Esophagus (tissue), 2 donors: ENCODE measurements at regions not wholly inside any gene's neighbourhood (a gene's known extent, or its start where the extent isn't known, plus 50 kb on each side); places are given as distances from the start of the nearest gene placed in this dataset.

Experiments used
- H3K27ac ChIP-seq, 2 donors: one replicate each; pipeline ENCODE4 v1.5.1; 2013; ENCODE audit warnings: low read depth in 2 of 2, mild to moderate bottlenecking in 2 of 2, inconsistent platforms in 1 of 2, low read length in 1 of 2, moderate library complexity in 1 of 2
- H3K27me3 ChIP-seq, 2 donors: one replicate each; pipeline ENCODE4 v1.6.1; 2013; ENCODE audit warnings: low read length in 2 of 2, control low read depth in 1 of 2, mild to moderate bottlenecking in 1 of 2; ENCODE audit not compliant: insufficient read depth in 2 of 2, control insufficient read depth in 1 of 2
- H3K36me3 ChIP-seq, 2 donors: one replicate each; pipeline ENCODE4 v1.6.1; 2013; ENCODE audit warnings: low read length in 1 of 2; ENCODE audit not compliant: control insufficient read depth in 2 of 2, insufficient read depth in 2 of 2
- H3K4me1 ChIP-seq, 2 donors: one replicate each; pipeline ENCODE4 v1.6.1; 2013; ENCODE audit warnings: low read length in 1 of 2; ENCODE audit not compliant: control insufficient read depth in 2 of 2, insufficient read depth in 2 of 2
- H3K4me3 ChIP-seq, 2 donors: one replicate each; pipeline ENCODE4 v1.5.1; 2013; ENCODE audit warnings: low read length in 2 of 2, mild to moderate bottlenecking in 2 of 2, low read depth in 1 of 2, moderate library complexity in 1 of 2
- H3K9me3 ChIP-seq, 2 donors: one replicate each; pipeline ENCODE4 v1.6.1; 2013; ENCODE audit warnings: mild to moderate bottlenecking in 2 of 2, low read depth in 1 of 2, low read length in 1 of 2, moderate library complexity in 1 of 2; ENCODE audit not compliant: control insufficient read depth in 2 of 2, insufficient read depth in 1 of 2
- WGBS, 2 donors: extraction: QIAGEN DNeasy Blood & Tissue Kit; methylation state at CpG; one replicate each; pipeline ENCODE4 v1.1.7; 2013; 5-methylcytosine and 5-hydroxymethylcytosine counted together
- donor health status: healthy with polysubstance abuse.
- donor health status: Bipolar disorder and iron deficiency.

DNA sequence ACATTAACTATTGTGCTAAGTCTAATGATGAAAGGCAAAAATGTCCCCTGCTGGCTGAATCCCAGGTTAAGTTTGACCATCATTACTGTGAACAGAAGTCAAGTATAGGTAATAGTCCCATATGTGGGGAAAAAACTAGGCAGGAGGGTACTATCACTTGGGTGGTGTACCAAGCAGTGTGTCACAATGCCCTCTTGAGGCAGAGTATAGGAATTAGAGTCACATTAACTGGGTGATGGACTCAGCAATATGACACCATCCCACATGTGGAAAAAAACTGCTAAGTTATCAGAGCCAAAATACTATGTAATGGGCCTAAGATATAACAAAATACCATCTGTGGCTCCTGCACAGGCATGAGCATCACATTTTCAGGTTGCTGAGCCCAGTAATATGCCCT lies 962.5 kb upstream of the AMELY start:
- H3K4me1 ChIP-seq: no peaks in the 10 kb centered on the region
- H3K9me3 ChIP-seq: no peaks in the 10 kb centered on the region
- H3K27me3 ChIP-seq: no peaks in the 10 kb centered on the region
- H3K27ac ChIP-seq: no peak overlapping the region
- no peaks in the 10 kb centered on the region for H3K36me3 ChIP-seq
- no peak overlapping the region for H3K4me3 ChIP-seq

DNA sequence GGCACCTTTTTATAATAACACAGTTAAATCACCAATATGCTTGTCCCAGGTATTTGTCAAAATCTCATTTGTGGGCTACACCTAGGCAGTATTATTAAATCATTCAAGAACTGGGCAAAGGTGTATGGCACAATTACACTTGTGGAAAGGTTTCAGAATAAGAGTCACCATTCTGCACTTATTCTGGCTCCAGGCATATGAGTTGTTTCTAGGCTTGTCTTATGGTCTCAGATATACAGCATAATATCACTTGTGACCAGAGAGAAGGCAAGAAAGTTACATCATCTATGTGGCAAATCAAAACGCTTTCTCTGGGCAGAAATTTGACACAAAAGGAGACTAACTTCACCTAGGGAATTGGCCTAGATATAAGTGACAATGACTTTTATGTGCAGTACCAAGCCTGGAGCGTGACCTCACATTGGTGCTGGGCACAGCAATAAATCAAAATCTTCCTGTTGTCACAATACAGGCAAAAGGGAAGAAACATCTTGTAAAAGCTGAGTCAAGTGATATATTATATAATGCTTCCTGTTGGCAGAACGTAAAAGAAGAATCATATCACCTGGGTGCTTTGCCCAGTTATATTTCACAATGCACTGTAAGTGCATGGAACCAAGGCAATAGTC lies 959.9 kb upstream of the AMELY start:
- H3K4me1 ChIP-seq: no peaks in the 10 kb centered on the region
- H3K36me3 ChIP-seq: no peaks in the 10 kb centered on the region
- no peaks in the 10 kb centered on the region for H3K27me3 ChIP-seq
- no peak overlapping the region for H3K27ac ChIP-seq
- H3K9me3 ChIP-seq: no peaks in the 10 kb centered on the region
- H3K4me3 ChIP-seq: no peak overlapping the region
- 39 to 51% methylated on average over 2 to 3 of the region's 3 CpGs for WGBS, 2 donors

- no peak overlapping the region for H3K4me3 ChIP-seq
- H3K27ac ChIP-seq: no peak overlapping the region
- H3K27me3 ChIP-seq: no peaks in the 10 kb centered on the region
- 24% methylated on average over 2 of the region's 2 CpGs; no CpG with 5 or more reads in 1 of the 2 donors for WGBS, 2 donors
- H3K9me3 ChIP-seq: no peaks in the 10 kb centered on the region
- H3K4me1 ChIP-seq: no peaks in the 10 kb centered on the region
- H3K36me3 ChIP-seq: no peaks in the 10 kb centered on the region
Measured at GRCh38 chrY:7866976-7867375, 955.4 kb upstream of the AMELY start.

DNA sequence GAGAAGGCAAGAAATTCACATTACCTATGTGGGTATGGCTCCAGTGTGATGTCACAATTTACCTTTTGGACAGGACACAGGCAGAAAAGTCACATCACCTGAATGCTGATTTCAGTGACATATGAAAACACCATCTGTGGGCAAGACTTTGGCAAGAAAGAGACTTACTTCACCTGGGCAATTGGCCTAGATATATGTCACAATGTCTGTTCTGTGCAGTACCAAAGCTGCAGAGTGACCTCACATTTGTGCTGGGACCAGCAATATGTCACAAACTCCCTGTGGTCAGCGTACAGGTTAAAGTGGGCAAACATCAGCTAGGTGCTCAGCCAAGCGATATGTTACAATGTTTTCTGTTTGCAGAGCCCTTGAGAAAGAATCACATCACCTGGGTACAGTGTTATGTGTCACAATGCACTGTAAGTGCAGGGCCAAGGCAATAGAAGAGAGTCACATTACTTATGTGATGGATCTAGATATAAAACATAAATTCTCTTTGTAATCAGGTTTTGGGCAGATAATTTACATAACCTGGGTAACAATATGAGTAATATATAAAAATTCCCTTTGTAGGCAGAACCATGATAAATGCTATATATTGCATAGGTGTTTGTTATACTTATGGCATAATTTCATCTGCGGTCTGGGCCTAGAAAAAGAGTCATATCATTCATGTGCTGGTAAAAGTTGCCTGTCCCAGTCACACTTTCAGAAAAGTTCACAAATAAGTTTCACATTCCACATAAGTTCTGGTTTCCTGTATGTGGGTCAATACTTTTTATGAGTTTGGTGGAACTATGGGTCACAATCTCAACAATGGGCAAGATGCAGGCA lies 949.4 kb upstream of the AMELY start:
- no peaks in the 10 kb centered on the region for H3K4me1 ChIP-seq
- no peaks in the 10 kb centered on the region for H3K9me3 ChIP-seq
- WGBS, 2 donors: 60 to 89% methylated on average over 1 to 3 of the region's 3 CpGs
- H3K36me3 ChIP-seq: no peaks in the 10 kb centered on the region
- no peak overlapping the region for H3K4me3 ChIP-seq
- no peak overlapping the region for H3K27ac ChIP-seq
- no peaks in the 10 kb centered on the region for H3K27me3 ChIP-seq

GRCh38 chrY:7850191-7850590 lies 938.6 kb upstream of the AMELY start:
- Histone ChIP-seq H3K27ac (no peak overlapping the region), H3K9me3 (no peaks in the 10 kb centered on the region)

DNA sequence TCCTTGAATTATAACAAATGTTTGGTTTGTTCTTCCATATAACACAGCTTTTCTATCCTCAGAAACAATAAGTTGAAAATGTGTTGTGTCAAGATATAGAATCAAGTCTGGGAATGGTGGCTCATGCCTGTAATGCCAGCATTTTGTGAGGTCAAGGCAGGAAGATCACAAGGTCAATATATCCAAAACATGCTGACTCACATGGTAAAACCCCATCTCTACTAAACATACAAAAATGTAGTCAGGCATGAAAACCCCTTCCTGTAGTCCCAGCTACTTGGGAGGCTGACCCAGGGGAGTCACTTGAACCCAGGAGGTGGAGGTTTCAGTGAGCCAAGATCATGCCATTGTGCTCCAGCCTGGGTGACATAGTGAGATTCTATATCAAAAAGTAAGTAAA lies 934.2 kb upstream of the AMELY start:
- Histone ChIP-seq H3K4me1 (no peaks in the 10 kb centered on the region), H3K27ac (no peak overlapping the region), H3K27me3 (no peaks in the 10 kb centered on the region), H3K4me3 (no peak overlapping the region), H3K9me3 (no peaks in the 10 kb centered on the region), H3K36me3 (no peaks in the 10 kb centered on the region)

More at GRCh38 chrY:7850191-7850590, 938.6 kb upstream of the AMELY start:
- Histone ChIP-seq H3K4me1 (no peaks in the 10 kb centered on the region), H3K4me3 (no peak overlapping the region), H3K27me3 (no peaks in the 10 kb centered on the region), H3K36me3 (no peaks in the 10 kb centered on the region)

GRCh38 chrY:7837046-7837445 lies 925.5 kb upstream of the AMELY start:
- Histone ChIP-seq H3K36me3 (no peaks in the 10 kb centered on the region), H3K9me3 (no peaks in the 10 kb centered on the region), H3K27me3 (no peaks in the 10 kb centered on the region), H3K4me1 (no peaks in the 10 kb centered on the region), H3K27ac (no peak overlapping the region), H3K4me3 (no peak overlapping the region)
- WGBS, 2 donors: 31 to 44% methylated on average over 2 to 7 of the region's 7 CpGs

DNA sequence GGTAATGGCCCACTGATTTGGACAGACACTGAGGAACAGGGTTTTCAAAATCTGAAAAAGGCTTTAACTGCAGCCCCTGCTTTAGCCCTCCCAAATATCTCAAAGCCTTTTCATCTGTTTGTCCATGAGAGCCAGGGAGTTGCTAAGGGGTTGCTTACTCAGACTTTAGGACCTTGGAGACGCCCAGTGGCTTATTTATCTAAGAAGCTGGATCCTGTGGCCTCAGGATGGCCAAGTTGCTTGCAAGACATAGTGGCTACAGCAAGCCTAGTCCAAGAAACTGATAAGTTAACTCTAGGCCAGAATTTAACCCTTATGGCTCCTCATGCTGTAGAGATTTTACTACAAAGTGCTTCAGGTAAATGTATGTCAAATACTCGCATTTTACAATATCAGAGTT lies 924.8 kb upstream of the AMELY start:
- 65 to 86% methylated on average over 2 of the region's 2 CpGs for whole genome bisulfite sequencing, 2 donors
- no peaks in the 10 kb centered on the region for H3K36me3 ChIP-seq
- no peak overlapping the region for H3K4me3 ChIP-seq
- H3K27me3 ChIP-seq: no peaks in the 10 kb centered on the region
- H3K27ac ChIP-seq: no peak overlapping the region
- no peaks in the 10 kb centered on the region for H3K4me1 ChIP-seq
- no peaks in the 10 kb centered on the region for H3K9me3 ChIP-seq

DNA sequence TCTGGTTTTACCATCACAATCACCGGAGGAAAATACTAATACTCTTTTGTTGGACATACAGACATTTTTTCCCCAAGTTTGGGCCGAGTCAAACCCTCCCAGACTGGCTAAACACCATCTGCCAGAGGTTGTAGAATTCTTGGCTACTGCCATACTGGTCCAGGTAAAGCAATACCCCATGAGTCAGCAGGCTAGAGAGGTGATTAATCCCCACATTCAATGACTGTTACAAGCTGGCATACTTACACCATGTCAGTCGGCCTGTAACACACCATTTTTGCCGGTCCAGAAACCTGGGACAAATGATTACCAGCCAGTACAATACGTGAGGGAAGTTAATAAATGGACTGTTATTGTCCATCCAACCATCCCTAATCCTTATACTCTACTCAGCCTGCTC lies 923.9 kb upstream of the AMELY start:
- 52 to 100% methylated on average over 4 to 5 of the region's 5 CpGs for WGBS, 2 donors
- no peaks in the 10 kb centered on the region for H3K36me3 ChIP-seq
- no peak overlapping the region for H3K27ac ChIP-seq
- H3K27me3 ChIP-seq: no peaks in the 10 kb centered on the region
- no peak overlapping the region for H3K4me3 ChIP-seq
- no peaks in the 10 kb centered on the region for H3K9me3 ChIP-seq
- no peaks in the 10 kb centered on the region for H3K4me1 ChIP-seq

- H3K27ac ChIP-seq: no peak overlapping the region
- H3K27me3 ChIP-seq: no peaks in the 10 kb centered on the region
- 54% methylated on average over 2 of the region's 2 CpGs; no CpG with 5 or more reads in 1 of the 2 donors for WGBS, 2 donors
- no peak overlapping the region for H3K4me3 ChIP-seq
- no peaks in the 10 kb centered on the region for H3K9me3 ChIP-seq
- no peaks in the 10 kb centered on the region for H3K4me1 ChIP-seq
- H3K36me3 ChIP-seq: no peaks in the 10 kb centered on the region
Measured at GRCh38 chrY:7834284-7834683, 922.7 kb upstream of the AMELY start.
